GM18505 (cell line): ENCODE measurements at regions not wholly inside any gene's neighbourhood (a gene's known extent, or its start where the extent isn't known, plus 50 kb on each side); places are given as distances from the start of the nearest gene placed in this dataset.

Experiments
- ATAC-seq: cut with Tn5 transposase; IDR thresholded peaks from one replicate; pipeline ENCODE4 v1.9.1; 2021; ENCODE audit not compliant: unreplicated experiment
- POLR2A ChIP-seq: IDR thresholded peaks from 4 replicates; pipeline ENCODE4 v1.6.1; 2011; ENCODE audit warnings: borderline replicate concordance; ENCODE audit not compliant: insufficient read depth, insufficient read length; ENCODE audit errors: extremely low read depth

GRCh38 chr9:116027951-116028350, 125.6 kb upstream of the PAPPA start:
- ATAC-seq, result no peak

GRCh38 chr9:116030517-116030916, 123.1 kb upstream of the PAPPA start:
- no peak for ATAC-seq
- no peak for TF ChIP-seq POLR2A

More at GRCh38 chr9:116027951-116028350, 125.6 kb upstream of the PAPPA start:
- TF ChIP-seq POLR2A, result no peak

- TF ChIP-seq POLR2A, result no peak
- ATAC-seq, result no peak
Measured at GRCh38 chr9:116032683-116033440, 120.7 kb upstream of the PAPPA start.

GRCh38 chr9:116039312-116039711, 114.3 kb upstream of the PAPPA start:
- no peak for TF ChIP-seq POLR2A
- ATAC-seq, result no peak

DNA sequence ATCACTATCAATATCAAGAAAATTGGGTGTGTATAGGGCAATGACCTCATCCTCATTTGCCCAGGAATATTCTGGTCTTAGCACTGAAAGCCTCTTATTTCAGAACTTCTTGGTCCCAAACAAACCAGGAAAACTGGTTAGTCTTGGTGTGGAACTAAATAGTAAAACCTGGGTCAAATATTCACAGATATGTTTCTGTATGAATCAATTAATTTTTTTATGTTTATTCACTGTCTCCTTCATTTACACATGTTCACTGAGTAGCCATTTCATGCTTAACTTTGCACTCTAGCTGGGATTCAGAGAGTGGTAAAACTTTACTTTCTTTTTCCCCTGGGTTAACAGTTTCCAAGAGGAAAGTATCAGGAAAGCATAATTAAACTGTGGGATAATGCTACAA, 113.7 kb upstream of the PAPPA start:
- ATAC-seq, result no peak
- TF ChIP-seq POLR2A, result no peak

DNA sequence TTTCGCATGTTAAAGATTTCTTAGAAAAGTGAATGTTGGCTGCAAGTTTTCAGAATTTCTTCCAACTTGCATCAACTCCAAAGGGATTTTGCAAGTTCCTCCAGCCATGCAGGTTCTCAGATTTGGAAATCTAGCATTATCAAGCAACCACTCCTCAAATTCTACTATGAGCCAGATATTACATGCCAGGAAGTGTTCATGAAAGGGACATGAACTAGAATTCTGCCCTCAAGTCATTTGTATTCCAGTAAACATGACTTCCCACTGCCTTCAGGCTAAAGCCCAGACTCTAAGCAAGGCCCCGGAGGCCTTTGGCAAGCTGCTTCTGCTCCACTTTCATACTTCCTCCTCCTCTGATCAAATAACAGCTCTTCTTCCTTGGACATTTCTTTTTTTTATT, 111.3 kb upstream of the PAPPA start:
- no peak for TF ChIP-seq POLR2A
- ATAC-seq, result no peak

DNA sequence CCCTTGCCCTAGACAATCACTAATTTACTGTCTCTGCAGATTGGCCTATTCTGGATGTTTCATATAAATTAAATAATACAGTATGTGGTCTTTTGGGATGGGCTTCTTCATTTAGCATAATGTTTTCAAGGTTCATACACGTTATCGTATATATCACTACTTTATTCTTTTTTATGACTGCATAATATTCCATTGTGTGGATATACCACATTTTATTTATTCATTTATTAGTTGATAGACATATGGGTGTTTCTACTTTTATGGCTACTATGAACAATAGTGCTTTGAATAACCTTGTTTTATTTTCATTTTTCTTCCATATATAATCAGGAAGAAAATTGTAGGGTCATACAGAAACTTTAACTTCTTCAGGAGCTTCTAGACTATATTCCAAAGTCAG, 108.5 kb upstream of the PAPPA start:
- no peak for ATAC-seq

DNA sequence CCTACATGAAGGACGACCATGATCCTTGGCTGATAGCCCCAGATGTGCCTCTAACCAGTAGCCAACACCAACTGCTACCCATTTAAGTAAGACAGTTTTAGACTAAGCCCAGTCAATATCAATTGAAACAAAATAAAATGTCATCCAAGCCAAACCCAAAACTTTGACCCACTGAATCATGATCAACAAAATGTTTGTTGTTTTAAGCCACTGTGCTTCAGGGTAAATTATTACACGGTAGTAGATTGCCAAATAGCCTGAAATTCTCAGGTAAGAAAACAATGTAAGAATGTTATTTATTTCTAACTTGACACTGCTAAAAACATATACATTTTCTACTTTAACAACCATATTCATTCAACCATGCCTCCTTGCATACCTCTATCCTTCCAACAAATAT, 105.5 kb upstream of the PAPPA start:
- TF ChIP-seq POLR2A, result no peak
- no peak for ATAC-seq

More for the DNA sequence above, 108.5 kb upstream of the PAPPA start:
- no peak for TF ChIP-seq POLR2A

DNA sequence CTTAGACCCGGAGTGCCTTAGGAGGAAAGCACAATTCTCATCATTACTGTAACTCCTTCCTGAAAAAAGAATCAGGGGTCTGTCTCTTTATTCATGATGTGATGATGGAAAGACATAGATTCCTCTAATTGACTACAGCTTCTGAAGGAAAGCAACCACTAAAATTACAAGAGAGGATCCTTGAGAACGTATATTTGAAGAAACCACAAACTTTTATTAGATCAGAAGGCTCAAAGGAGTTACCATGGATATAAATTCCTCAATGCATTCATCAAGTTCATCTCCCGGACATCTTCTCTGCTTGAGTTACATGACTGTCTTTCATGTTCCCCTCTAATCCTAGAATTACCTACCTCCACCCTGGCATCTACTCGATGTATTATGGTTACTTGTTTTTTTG, 104.1 kb upstream of the PAPPA start:
- no peak for ATAC-seq
- TF ChIP-seq POLR2A, result no peak

GRCh38 chr9:116051528-116051927, 102.1 kb upstream of the PAPPA start:
- TF ChIP-seq POLR2A, result no peak
- ATAC-seq, result no peak

DNA sequence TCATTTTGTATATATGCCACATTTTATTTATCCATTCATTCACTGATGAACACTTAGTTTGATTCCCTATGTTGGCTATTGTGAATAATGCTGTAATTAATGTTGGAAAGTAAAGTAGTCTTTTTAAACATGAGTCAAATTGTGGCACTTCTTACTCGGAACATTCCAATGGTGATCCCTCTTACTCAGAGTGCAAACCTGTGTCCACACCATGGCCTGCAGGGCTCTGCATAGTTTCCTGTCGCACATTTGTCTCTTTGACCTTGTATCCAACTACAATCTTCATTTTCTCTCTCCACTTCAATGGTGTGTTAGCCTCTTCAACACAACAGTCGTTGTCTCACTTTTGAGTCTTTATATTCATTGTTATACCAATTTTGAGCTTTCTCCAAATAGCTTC, 98.1 kb upstream of the PAPPA start:
- TF ChIP-seq POLR2A, result no peak

GRCh38 chr9:116057371-116057770, 96.2 kb upstream of the PAPPA start:
- ATAC-seq, result no peak
- TF ChIP-seq POLR2A, result no peak

More for the DNA sequence above, 98.1 kb upstream of the PAPPA start:
- no peak for ATAC-seq

- no peak for TF ChIP-seq POLR2A
- ATAC-seq, result no peak
Measured at GRCh38 chr9:116058421-116058820, 95.2 kb upstream of the PAPPA start.

GRCh38 chr9:116059466-116059865, 94.1 kb upstream of the PAPPA start:
- ATAC-seq, result no peak
- no peak for TF ChIP-seq POLR2A
